GM12892 (cell line): ENCODE measurements at regions not wholly inside any gene's neighbourhood (a gene's known extent, or its start where the extent isn't known, plus 50 kb on each side); places are given as distances from the start of the nearest gene placed in this dataset.

Experiments
- POLR2A ChIP-seq: IDR thresholded peaks from 2 replicates; pipeline ENCODE4 v1.6.1; 2011; ENCODE audit warnings: low read depth, low read length, control low read depth
- POLR2AphosphoS5 ChIP-seq: IDR thresholded peaks from 2 replicates; pipeline ENCODE4 v1.6.1; 2011; ENCODE audit warnings: low read depth, low read length, control low read depth
- TAF1 ChIP-seq: IDR thresholded peaks from 2 replicates; pipeline ENCODE4 v1.6.1; 2011; ENCODE audit warnings: low read depth, mild to moderate bottlenecking, control low read depth, low read length, borderline replicate concordance

DNA sequence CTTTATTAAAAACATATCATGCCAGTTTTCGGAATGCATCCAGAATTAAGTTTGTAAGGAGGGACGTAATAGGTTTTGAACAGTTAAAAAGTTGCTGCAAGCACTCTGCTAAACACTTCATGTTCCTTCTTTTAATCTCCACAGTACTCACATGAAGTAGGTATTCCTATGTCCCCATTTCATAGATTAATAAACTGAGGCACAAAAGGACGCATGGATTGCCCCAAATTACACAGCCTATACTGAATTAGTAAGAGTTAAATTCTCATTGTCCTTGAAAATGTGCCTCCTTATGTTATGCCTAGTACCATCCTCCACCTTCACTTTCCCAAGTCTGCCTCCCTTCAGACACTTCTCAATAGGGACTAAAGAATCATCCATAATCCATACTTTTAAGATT, 358.9 kb upstream of the ATP5MC3 start:
- TF ChIP-seq POLR2A (no peak), POLR2AphosphoS5 (no peak), TAF1 (no peak)
